ENCODE measurements at regions not wholly inside any gene's neighbourhood (a gene's known extent, or its start where the extent isn't known, plus 50 kb on each side); places are given as distances from the start of the nearest gene placed in this dataset.

DNA sequence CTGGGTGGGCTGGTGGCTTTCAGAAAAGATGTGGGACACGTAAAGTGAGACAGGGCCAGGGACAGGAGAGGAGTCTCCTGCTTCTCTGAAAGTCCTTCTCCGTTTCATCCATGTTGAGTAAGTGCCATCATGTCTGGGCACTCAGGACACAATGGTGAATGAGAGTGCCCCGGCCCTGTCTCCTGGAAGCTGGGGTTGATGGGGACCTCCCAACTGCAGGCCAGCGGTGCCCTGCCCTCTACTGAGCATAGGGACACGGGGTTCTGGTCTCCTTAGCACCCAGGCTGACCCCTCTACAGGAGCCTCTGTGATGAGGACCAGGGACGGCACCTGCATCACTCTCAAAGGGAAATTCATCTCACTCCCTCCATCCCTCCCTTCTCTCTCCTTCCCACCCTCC is 772.3 kb downstream of the BRD1 start:
- TF ChIP-seq CTCF (IDR thresholded peaks at IDR 0.05; ENCODE audit: low read length): no peak
- TF ChIP-seq EZH2 (optimal IDR thresholded peaks at IDR 0.05; ENCODE audit: low read depth, low read length): no peak

Measured in MM.1S (cell line).